Uterus (tissue), 2 donors: ENCODE measurements at regions not wholly inside any gene's neighbourhood (a gene's known extent, or its start where the extent isn't known, plus 50 kb on each side); places are given as distances from the start of the nearest gene placed in this dataset.

Source experiments
- POLR2A ChIP-seq, 2 donors: fragments of 450-650 bp; IDR thresholded peaks; one replicate each; pipeline ENCODE4 v1.6.1; 2016; ENCODE audit warnings: antibody characterized with exemption in 2 of 2, mild to moderate bottlenecking in 1 of 2, moderate library complexity in 1 of 2
- TF ChIP-seq, protein P1 (sequence below), 4 experiments: fragments of 200-600 bp in 2 of 4; fragments of 450-650 bp in 2 of 4; sonication (generic) in 2 of 4; IDR thresholded peaks; one replicate each; pipeline ENCODE4 v1.5.1; 2016 to 2019; ENCODE audit warnings: antibody characterized with exemption in 4 of 4, mild to moderate bottlenecking in 2 of 4, moderate library complexity in 1 of 4

DNA sequence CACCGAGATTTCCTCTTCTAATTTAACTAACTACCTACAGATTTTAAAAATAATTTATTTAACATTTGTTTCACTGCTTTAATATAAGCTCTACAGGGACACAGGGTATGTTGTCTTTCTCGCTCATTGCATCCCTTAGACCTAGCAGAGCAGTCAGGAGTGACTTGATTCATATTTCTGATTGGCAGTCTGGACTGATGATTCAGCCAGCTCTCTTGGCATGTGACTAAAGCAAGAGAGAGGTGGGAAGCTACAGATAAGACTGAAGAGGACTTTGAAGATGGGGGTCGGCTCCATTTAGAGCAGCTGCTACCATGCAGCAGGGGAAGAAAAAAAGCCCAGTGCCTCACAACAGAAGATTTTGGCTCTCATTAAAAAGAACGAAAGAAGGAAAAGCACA is 173.4 kb upstream of the STK32A start:
- TF ChIP-seq, protein P1, sequence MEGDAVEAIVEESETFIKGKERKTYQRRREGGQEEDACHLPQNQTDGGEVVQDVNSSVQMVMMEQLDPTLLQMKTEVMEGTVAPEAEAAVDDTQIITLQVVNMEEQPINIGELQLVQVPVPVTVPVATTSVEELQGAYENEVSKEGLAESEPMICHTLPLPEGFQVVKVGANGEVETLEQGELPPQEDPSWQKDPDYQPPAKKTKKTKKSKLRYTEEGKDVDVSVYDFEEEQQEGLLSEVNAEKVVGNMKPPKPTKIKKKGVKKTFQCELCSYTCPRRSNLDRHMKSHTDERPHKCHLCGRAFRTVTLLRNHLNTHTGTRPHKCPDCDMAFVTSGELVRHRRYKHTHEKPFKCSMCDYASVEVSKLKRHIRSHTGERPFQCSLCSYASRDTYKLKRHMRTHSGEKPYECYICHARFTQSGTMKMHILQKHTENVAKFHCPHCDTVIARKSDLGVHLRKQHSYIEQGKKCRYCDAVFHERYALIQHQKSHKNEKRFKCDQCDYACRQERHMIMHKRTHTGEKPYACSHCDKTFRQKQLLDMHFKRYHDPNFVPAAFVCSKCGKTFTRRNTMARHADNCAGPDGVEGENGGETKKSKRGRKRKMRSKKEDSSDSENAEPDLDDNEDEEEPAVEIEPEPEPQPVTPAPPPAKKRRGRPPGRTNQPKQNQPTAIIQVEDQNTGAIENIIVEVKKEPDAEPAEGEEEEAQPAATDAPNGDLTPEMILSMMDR (IDR thresholded peaks at IDR 0.05): no peak
- TF ChIP-seq POLR2A (IDR thresholded peaks at IDR 0.05): no peak
